Sigmoid colon (tissue), 4 donors: ENCODE measurements at regions not wholly inside any gene's neighbourhood (a gene's known extent, or its start where the extent isn't known, plus 50 kb on each side); places are given as distances from the start of the nearest gene placed in this dataset.

Experiments
- CTCF ChIP-seq, 4 experiments: fragments of 450-650 bp in 3 of 4; fragments of 200-600 bp in 1 of 4; IDR thresholded peaks; one replicate each; pipeline ENCODE4 v1.5.1; 2016 to 2019; ENCODE audit warnings: antibody characterized with exemption in 4 of 4, mild to moderate bottlenecking in 3 of 4, moderate library complexity in 2 of 4
- POLR2A ChIP-seq, 2 donors: fragments of 450-650 bp; IDR thresholded peaks; one replicate each; pipeline ENCODE4 v1.6.1; 2016; ENCODE audit warnings: antibody characterized with exemption in 2 of 2, mild to moderate bottlenecking in 2 of 2, moderate library complexity in 2 of 2
- POLR2AphosphoS5 ChIP-seq, 4 donors: sonication (generic); formaldehyde crosslinking; IDR thresholded peaks; one replicate each; pipeline ENCODE4 v1.6.1; 2017; ENCODE audit warnings: antibody characterized with exemption in 4 of 4

DNA sequence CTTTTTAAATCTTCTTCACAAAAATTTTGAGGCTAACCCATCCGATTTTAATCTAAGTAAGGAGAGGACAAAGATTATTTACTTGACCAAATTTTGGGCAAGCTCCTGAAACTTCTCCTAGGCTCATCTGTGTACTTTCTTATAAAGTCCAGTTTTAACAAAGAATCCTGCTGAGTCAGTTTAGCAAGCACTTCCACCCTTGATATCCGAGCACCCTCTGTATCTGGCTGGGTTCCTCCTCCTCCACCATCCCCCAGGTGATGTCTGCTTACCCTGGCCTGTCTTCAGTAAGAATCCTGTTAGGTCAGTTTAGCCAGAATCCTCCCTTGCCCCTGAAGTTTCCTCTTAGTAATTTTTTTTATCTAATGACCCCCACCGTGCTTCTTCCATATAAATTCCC, 140.5 kb downstream of the PHLDA1 start:
- TF ChIP-seq POLR2A (IDR thresholded peaks at IDR 0.05) (no peak), CTCF (IDR thresholded peaks at IDR 0.05) (no peak), POLR2AphosphoS5 (IDR thresholded peaks at IDR 0.05) (no peak)
